MM.1S (cell line): ENCODE measurements at regions not wholly inside any gene's neighbourhood (a gene's known extent, or its start where the extent isn't known, plus 50 kb on each side); places are given as distances from the start of the nearest gene placed in this dataset.

ENCODE experiments used
- EZH2 ChIP-seq: fragments of 300-600 bp; sonication (generic); optimal IDR thresholded peaks from 2 replicates; pipeline ENCODE3; 2017; ENCODE audit warnings: low read depth, mild to moderate bottlenecking, antibody characterized with exemption, low read length, mixed read lengths
- TF ChIP-seq, protein P1 (sequence below): fragments of 300-600 bp; sonication (generic); IDR thresholded peaks from 2 replicates; pipeline ENCODE4 v1.5.1; 2016; ENCODE audit warnings: antibody characterized with exemption, low read length, mixed read lengths

DNA sequence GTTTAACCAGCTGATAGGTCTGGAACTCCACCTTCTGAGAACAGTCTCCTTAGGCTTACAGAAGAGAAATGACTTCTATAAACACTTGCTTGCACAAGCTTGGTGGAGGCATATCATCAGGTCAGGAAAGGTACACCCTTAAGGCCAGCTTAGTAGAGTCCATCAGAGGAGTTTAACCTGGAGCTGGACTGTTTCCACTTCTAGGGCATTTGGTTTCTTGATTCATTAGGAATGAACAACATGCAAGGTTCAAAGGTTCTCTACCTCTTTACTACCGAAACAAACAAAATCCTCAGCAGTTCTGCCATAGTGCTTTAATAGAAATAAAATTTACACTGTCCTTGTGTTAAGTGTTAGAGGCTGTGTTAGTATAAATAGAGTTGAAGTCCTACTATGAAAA, 171.4 kb upstream of the NPY2R start:
- TF ChIP-seq, protein P1, sequence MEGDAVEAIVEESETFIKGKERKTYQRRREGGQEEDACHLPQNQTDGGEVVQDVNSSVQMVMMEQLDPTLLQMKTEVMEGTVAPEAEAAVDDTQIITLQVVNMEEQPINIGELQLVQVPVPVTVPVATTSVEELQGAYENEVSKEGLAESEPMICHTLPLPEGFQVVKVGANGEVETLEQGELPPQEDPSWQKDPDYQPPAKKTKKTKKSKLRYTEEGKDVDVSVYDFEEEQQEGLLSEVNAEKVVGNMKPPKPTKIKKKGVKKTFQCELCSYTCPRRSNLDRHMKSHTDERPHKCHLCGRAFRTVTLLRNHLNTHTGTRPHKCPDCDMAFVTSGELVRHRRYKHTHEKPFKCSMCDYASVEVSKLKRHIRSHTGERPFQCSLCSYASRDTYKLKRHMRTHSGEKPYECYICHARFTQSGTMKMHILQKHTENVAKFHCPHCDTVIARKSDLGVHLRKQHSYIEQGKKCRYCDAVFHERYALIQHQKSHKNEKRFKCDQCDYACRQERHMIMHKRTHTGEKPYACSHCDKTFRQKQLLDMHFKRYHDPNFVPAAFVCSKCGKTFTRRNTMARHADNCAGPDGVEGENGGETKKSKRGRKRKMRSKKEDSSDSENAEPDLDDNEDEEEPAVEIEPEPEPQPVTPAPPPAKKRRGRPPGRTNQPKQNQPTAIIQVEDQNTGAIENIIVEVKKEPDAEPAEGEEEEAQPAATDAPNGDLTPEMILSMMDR = no peak
- no peak for TF ChIP-seq EZH2
